NT2/D1 (cell line): ENCODE measurements at regions not wholly inside any gene's neighbourhood (a gene's known extent, or its start where the extent isn't known, plus 50 kb on each side); places are given as distances from the start of the nearest gene placed in this dataset.
"Not testable (repeated sequence)": the region's sequence is repeated elsewhere in the genome, so short reads cannot be mapped to it uniquely, and the experiment has no call there.

Experiments
- DNase-seq: peaks from one replicate; pipeline ENCODE4 v3.0.0-alpha.2; 2011; ENCODE audit warnings: low read depth, low spot score
- H3K27me3 ChIP-seq: 2 replicates; pipeline ENCODE4 v1.6.0; 2011; ENCODE audit warnings: mild to moderate bottlenecking; ENCODE audit not compliant: insufficient read length, insufficient read depth
- H3K36me3 ChIP-seq: 2 replicates; pipeline ENCODE4 v1.6.1; 2011; ENCODE audit warnings: mild to moderate bottlenecking, low read length, mixed read lengths; ENCODE audit not compliant: insufficient read depth, insufficient read length
- H3K4me1 ChIP-seq: 2 replicates; pipeline ENCODE4 v1.5.1; 2011; ENCODE audit not compliant: insufficient read depth, insufficient read length
- H3K4me3 ChIP-seq: 2 replicates; pipeline ENCODE4 v1.5.1; 2011; ENCODE audit warnings: low read depth; ENCODE audit not compliant: insufficient read length
- H3K9ac ChIP-seq: 2 replicates; pipeline ENCODE4 v1.6.0; 2011; ENCODE audit warnings: low read depth; ENCODE audit not compliant: insufficient read length
- H3K9me3 ChIP-seq: 2 replicates; pipeline ENCODE4 v1.5.1; 2011; ENCODE audit warnings: mild to moderate bottlenecking, low read length; ENCODE audit not compliant: insufficient read depth
- SUZ12 ChIP-seq: IDR thresholded peaks from 2 replicates; pipeline ENCODE4 v1.6.1; 2011; ENCODE audit not compliant: insufficient read length, insufficient read depth; ENCODE audit errors: extremely low read depth
- YY1 ChIP-seq: IDR thresholded peaks from 2 replicates; pipeline ENCODE4 v1.6.1; 2011; ENCODE audit not compliant: insufficient read length, insufficient read depth
- ZNF274 ChIP-seq: IDR thresholded peaks from 2 replicates; pipeline ENCODE4 v1.6.1; 2011; ENCODE audit warnings: mild to moderate bottlenecking, low read depth, low read length

DNA sequence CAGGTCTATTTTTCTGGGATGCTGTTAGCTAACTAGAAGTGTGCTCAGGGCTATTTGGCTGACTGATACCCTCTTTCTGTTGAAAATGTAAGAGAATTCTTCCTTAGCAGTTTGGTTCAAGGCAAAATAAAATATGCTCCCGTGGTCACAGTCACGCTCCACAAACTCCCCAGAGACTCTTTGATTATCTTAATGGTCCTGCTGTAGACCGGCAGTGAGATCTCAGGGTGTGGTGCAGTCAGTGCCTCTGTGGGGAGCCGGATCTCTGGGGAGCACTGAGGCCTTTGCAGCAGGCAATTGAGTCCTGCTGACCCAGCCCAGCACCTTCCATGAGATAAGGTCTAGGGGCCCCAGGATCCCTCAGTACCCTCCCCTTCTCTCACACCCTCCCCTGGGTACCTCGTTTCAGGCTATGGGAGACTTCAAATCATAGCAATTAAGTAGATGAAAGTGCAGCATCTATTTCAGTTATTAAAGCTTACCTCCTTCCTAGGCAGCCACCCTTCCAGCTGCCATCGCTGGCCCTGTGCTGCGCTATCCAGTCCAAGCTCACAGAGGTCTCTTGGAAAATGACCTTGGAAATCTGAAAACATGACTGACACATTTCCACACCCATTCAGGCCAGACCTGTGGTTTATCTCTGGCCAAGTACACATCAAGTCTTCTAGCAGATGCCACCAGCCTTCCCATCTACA is 98.1 kb downstream of the SEC16B start:
- peaks cover 3% of the 10 kb centered on the region for H3K4me1 ChIP-seq
- H3K36me3 ChIP-seq = no peaks in the 10 kb centered on the region
- H3K4me3 ChIP-seq = no peak overlapping the region
- H3K9me3 ChIP-seq = peaks cover 6% of the 10 kb centered on the region; the same call in 1 of the 2 replicates
- DNase-seq = no peak
- H3K9ac ChIP-seq = no peak overlapping the region
- H3K27me3 ChIP-seq = no peaks in the 10 kb centered on the region
- no peak for TF ChIP-seq ZNF274

DNA sequence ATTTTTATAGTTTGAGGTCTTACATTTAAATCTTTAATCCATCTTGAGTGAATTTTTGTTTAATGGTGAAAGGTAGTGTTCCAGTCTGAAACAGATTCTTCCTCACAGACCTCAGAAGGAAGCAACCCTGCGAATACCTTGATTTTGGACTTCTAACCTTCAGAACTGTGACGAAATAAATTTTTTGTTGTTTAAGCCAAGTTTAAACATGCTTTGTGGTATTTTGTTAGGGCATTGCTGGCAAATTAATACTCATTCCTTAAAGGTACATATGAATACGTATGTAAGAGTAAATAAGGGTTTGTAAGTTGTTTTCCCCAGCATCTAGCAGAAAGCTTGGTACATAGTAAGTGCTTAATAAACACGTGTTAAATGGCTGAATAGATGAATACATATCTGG is 100.3 kb downstream of the SEC16B start:
- H3K27me3 ChIP-seq = no peaks in the 10 kb centered on the region
- H3K9me3 ChIP-seq = no peaks in the 10 kb centered on the region
- no peak for DNase-seq
- no peaks in the 10 kb centered on the region for H3K36me3 ChIP-seq
- no peak overlapping the region for H3K9ac ChIP-seq
- peaks cover 3% of the 10 kb centered on the region for H3K4me1 ChIP-seq
- no peak for TF ChIP-seq ZNF274
- TF ChIP-seq SUZ12 = no peak
- TF ChIP-seq YY1 = no peak
- no peak overlapping the region for H3K4me3 ChIP-seq

DNA sequence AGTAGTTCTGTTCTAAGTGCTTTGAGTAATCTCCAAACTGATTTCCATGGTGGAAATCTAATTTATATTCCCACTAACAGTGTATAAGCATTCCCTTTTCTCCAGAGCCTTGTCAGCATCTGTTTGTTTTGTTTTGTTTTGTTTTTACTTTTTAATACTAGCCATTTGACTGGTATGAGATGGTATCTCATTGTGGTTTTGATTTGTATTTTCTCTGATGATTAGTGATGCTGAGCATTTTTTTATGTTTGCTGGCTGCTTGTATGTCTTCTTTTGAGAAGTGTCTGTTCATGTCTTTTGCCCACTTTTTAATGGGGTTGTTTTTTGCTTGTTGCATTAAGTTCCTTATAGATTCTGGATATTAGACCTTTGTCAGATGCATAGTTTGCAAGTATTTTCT is 100.8 kb downstream of the SEC16B start:
- H3K27me3 ChIP-seq, DNase-seq, H3K9ac ChIP-seq, H3K4me3 ChIP-seq, H3K4me1 ChIP-seq, H3K36me3 ChIP-seq, H3K9me3 ChIP-seq: not testable (repeated sequence)

DNA sequence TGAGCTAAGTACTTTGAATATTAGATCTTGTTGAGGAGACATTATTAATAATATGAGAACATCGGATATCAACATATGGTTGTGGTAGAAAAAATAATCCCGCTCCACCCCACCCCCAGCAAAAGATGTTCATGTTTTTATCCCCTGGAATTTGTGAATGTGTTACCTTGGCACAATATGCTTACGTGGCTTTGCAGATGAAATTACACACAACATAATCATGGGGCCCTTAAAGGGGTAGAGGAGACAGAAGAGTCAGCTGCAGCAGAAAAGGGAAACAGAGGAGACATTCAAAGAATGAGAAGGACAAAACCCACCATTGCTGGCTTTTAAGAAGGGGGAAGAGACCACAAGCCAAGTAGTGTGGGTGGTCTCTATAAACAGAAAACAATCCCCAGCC is 104.1 kb downstream of the SEC16B start:
- Histone ChIP-seq H3K36me3 (no peaks in the 10 kb centered on the region), H3K4me1 (no peaks in the 10 kb centered on the region), H3K9ac (no peak overlapping the region), H3K4me3 (no peak overlapping the region), H3K27me3 (no peaks in the 10 kb centered on the region), H3K9me3 (no peaks in the 10 kb centered on the region)
- DNase-seq = no peak
- TF ChIP-seq YY1 (no peak), SUZ12 (no peak), ZNF274 (no peak)

DNA sequence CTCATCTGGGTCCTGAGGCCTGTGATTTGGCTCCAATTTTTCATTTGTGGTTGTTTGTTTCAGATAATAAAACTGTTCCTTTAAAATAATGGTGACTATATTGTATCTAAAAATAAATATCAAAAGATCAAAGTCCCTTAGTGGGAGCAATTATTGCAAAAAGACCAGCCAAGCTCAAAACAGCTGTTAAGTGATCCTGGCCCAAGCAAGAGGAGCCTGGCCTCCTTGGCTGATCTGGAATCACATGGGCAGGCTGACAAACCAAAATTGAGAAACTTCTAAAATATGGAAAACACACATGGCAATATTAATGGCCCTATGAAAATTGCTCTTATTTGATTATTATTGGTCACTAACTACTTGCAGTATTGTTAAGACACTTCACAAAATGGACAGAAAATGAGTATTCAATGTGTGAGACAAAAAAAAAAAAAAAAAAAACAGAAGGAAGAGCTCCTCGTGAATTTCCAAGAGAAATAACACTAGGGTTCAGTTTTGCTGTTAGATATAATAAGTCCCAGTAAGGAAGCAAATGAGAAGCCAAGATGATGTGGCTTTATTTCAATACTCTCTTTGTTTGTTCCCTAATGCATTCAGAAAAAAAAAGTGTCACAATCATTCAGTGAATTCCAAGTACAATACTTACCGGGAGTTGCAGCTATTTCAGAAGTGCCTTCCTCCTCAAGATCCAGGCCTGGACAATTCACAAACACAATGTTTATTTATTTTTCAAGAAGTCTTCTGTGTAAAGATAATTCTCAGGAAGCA is 105.1 kb downstream of the SEC16B start:
- Histone ChIP-seq H3K36me3 (no peaks in the 10 kb centered on the region), H3K4me1 (no peaks in the 10 kb centered on the region)
- DNase-seq = no peak

DNA sequence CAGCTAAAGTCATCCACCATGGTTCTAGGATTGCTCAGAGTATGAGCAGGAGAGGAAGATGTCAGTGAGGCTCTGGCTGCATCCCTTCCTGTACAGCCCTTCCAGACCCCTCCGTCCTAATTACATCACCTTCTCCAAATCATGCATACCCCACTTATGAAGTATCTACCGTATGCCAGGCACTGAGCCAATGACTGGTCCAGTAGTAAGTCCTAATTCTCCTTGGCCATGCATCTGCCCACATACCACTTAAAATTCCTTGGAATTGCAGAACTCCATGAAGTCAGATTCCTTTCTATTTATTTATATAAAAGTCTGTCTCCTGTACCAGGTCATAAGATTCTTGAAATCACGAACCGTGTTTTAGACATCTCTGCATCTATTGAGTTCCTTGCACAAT is 106.1 kb downstream of the SEC16B start:
- TF ChIP-seq SUZ12 (no peak), ZNF274 (no peak), YY1 (no peak)
- Histone ChIP-seq H3K9me3 (no peaks in the 10 kb centered on the region), H3K4me3 (no peak overlapping the region), H3K9ac (no peak overlapping the region), H3K27me3 (no peaks in the 10 kb centered on the region), H3K4me1 (no peaks in the 10 kb centered on the region), H3K36me3 (no peaks in the 10 kb centered on the region)
- DNase-seq = no peak

More for the DNA sequence above, 105.1 kb downstream of the SEC16B start:
- Histone ChIP-seq H3K27me3 (no peaks in the 10 kb centered on the region), H3K9me3 (no peaks in the 10 kb centered on the region), H3K9ac (no peak overlapping the region), H3K4me3 (no peak overlapping the region)
- TF ChIP-seq YY1 = no peak
- no peak for TF ChIP-seq ZNF274
- no peak for TF ChIP-seq SUZ12

DNA sequence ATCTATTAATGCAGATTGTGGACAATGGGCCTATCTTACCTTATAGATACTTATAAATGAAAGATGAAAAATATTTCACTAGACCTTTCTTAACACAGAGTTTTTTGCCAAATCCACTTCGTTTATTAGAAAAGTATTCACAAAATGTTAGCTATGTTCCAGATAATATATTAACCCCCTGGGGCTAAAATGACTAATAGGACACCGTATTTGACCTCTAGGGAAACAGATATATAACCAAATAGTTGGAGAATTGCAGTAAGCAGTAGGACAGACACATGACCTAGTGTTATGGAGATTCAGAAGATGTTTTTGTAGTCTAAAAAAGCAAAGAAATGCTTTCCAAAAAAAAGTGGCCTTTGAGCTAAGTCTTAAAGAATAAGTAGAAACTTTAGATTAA is 106.9 kb downstream of the SEC16B start:
- TF ChIP-seq SUZ12 (no peak), ZNF274 (no peak), YY1 (no peak)
- Histone ChIP-seq H3K9me3 (no peaks in the 10 kb centered on the region), H3K4me3 (no peak overlapping the region), H3K27me3 (no peaks in the 10 kb centered on the region), H3K9ac (no peak overlapping the region), H3K4me1 (no peaks in the 10 kb centered on the region), H3K36me3 (no peaks in the 10 kb centered on the region)
- no peak for DNase-seq
